ENCODE measurements at regions not wholly inside any gene's neighbourhood (a gene's known extent, or its start where the extent isn't known, plus 50 kb on each side); places are given as distances from the start of the nearest gene placed in this dataset.

DNA sequence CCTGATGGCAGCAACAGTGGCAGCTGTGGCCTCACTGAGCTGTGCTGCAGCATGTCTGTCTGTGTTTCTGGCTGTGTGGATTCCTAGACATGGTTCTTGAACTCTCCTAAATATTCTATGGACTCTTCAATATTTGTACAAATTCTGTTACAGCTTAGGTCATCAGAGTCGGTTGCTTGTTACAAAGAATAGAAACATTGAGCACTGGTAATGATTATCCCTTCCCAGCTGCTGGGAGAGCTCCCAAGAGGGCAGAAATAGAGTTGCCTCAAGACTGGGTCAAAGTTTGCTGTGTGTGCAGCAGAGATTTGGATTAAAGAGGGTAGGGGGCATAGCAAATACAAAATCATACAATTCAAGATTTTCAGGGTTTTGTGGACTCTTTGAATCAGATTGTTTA, 337.1 kb upstream of the AKR1E2 start:
- TF ChIP-seq CTCF (IDR thresholded peaks at IDR 0.05), result no peak
- TF ChIP-seq EZH2 (IDR thresholded peaks at IDR 0.05; ENCODE audit: borderline replicate concordance, insufficient read depth, low read depth, low read length, poor library complexity, severe bottlenecking), result no peak

Measured in B cell (primary cell).